Fibroblast of lung (primary cell): ENCODE measurements at regions not wholly inside any gene's neighbourhood (a gene's known extent, or its start where the extent isn't known, plus 50 kb on each side); places are given as distances from the start of the nearest gene placed in this dataset.

ENCODE experiments used
- DNase-seq, 2 donors: peaks; one replicate each; pipeline versions ENCODE4 v3.0.0 to v3.0.0-alpha.2; 2010; ENCODE audit warnings: low read depth in 2 of 2
- H2AFZ ChIP-seq: 2 replicates; pipeline ENCODE4 v1.5.1; 2012; ENCODE audit warnings: low read length, control low read depth, inconsistent platforms
- H3K27ac ChIP-seq: 2 replicates; pipeline ENCODE4 v1.5.1; 2011; ENCODE audit warnings: low read length, control low read depth; ENCODE audit not compliant: insufficient read depth
- H3K27me3 ChIP-seq: 2 replicates; pipeline ENCODE4 v1.5.1; 2011; ENCODE audit warnings: mild to moderate bottlenecking, low read length; ENCODE audit not compliant: control insufficient read depth, insufficient read depth
- H3K36me3 ChIP-seq: 2 replicates; pipeline ENCODE4 v1.5.1; 2011; ENCODE audit warnings: low read length; ENCODE audit not compliant: control insufficient read depth, insufficient read depth
- H3K4me1 ChIP-seq: 2 replicates; pipeline ENCODE4 v1.5.1; 2011; ENCODE audit warnings: low read length; ENCODE audit not compliant: control insufficient read depth, insufficient read depth; ENCODE audit errors: extremely low read depth
- H3K4me2 ChIP-seq: 2 replicates; pipeline ENCODE4 v1.5.1; 2011; ENCODE audit warnings: low read length, control low read depth; ENCODE audit not compliant: insufficient read depth; ENCODE audit errors: extremely low read depth
- H3K4me3 ChIP-seq, 4 experiments: fragments of 200-600 bp in 1 of 4; sonication (generic) in 1 of 4; replicated peaks in 1 of 4; 2 replicates each; pipeline ENCODE4 v1.5.1; 2011 to 2016; ENCODE audit warnings: low read length in 4 of 4, low read depth in 3 of 4, mild to moderate bottlenecking in 3 of 4, control low read depth in 2 of 4, inconsistent platforms in 1 of 4, mixed read lengths in 1 of 4; ENCODE audit not compliant: insufficient read depth in 1 of 4; ENCODE audit errors: control extremely low read depth in 1 of 4
- H3K79me2 ChIP-seq: 2 replicates; pipeline ENCODE4 v1.5.1; 2012; ENCODE audit warnings: mild to moderate bottlenecking, low read length, inconsistent platforms; ENCODE audit not compliant: control insufficient read depth, insufficient read depth
- H3K9ac ChIP-seq: 2 replicates; pipeline ENCODE4 v1.5.1; 2011; ENCODE audit warnings: mild to moderate bottlenecking, low read length, control low read depth; ENCODE audit not compliant: insufficient read depth
- H3K9me3 ChIP-seq: 2 replicates; pipeline ENCODE4 v1.5.1; 2012; ENCODE audit warnings: low read depth, low read length; ENCODE audit not compliant: control insufficient read depth, insufficient read depth
- H4K20me1 ChIP-seq: 2 replicates; pipeline ENCODE4 v1.5.1; 2011; ENCODE audit warnings: low read length; ENCODE audit not compliant: control insufficient read depth, insufficient read depth; ENCODE audit errors: extremely low read depth
- EZH2 ChIP-seq: IDR thresholded peaks from 2 replicates; pipeline ENCODE4 v1.5.1; 2012; ENCODE audit warnings: low read length, control low read depth, mild to moderate bottlenecking; ENCODE audit errors: missing control alignments
- TF ChIP-seq, protein P1 (sequence below), 2 donors: IDR thresholded peaks in 1 of 2; conservative IDR thresholded peaks in 1 of 2; 1 replicate in 1 of 2; 2 replicates in 1 of 2; pipeline ENCODE4 v1.5.1; 2011 to 2012; ENCODE audit warnings: low read length in 2 of 2, control low read depth in 1 of 2, inconsistent platforms in 1 of 2, low read depth in 1 of 2, mild to moderate bottlenecking in 1 of 2

DNA sequence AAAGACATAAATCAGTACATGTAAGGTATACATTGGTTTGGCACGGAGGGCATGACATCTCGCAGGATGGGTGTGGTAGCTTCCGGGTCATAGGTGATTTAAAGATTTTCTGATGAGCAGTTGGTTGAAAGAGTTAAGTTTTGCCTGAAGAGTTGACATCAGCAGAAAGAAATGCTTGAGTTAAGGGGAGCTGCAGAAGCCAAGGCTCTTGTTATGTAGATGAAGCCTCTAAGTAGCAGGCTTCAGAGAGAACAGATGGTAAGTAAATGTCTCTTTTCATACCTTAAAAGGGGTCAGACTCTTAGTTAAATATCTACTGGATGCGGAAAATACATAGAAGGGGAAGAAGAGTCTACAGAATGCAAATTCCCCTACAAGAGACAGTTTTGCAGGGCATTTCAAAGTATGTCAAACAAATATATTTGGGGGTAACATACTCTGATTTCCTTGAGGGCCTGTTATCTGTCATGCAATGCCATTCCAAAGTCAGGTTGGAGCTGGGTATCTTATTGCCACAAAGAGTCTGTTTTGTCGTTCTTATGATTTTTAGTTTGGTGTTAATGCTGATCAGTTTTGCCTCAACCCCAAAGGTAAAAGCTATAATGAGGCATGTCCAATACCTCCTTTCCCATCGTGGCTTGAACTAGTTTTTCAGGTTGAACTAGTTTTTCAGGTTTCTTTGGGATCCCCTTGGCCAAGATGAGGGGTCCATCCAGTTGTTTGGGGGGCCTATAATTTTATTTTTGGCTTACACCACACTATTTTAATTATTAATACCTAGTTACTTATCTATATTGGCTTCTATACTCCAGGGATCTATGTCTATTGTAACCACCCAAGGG is 67.0 kb downstream of the PTHLH start:
- Histone ChIP-seq H3K27me3 (no peaks in the 10 kb centered on the region), H3K79me2 (no peaks in the 10 kb centered on the region), H3K27ac (no peak overlapping the region), H3K9me3 (no peaks in the 10 kb centered on the region), H3K4me2 (no peak overlapping the region), H2AFZ (no peak overlapping the region), H3K4me3 (no peak overlapping the region), H3K9ac (no peak overlapping the region), H3K4me1 (no peaks in the 10 kb centered on the region), H4K20me1 (no peaks in the 10 kb centered on the region), H3K36me3 (no peaks in the 10 kb centered on the region)
- TF ChIP-seq EZH2 = no peak
- DNase-seq = no peak

DNA sequence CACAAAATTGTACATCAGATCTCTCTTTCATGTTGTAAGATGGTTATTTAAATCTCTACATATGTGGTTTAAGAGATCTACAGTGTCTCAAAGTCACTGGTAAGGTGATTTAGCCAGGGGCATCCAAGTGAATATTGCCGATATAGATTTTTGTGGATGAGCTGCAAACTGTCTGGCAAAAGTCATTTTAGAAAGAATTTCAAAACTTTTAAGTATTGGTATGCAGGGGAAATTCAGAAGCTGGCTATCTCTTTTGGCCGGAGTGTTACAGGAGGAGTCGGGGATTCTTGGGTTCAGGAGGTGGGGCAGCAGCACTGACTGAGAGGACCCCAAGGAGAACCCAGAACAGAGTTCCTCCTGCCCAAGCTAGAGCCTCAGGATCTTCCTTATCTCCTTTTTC is 69.9 kb downstream of the PTHLH start:
- Histone ChIP-seq H3K9me3 (no peaks in the 10 kb centered on the region), H3K79me2 (no peaks in the 10 kb centered on the region), H3K9ac (no peak overlapping the region), H3K27ac (no peak overlapping the region), H2AFZ (no peak overlapping the region), H3K36me3 (no peaks in the 10 kb centered on the region), H3K4me2 (no peak overlapping the region), H3K4me3 (no peak overlapping the region), H3K27me3 (no peaks in the 10 kb centered on the region), H4K20me1 (no peaks in the 10 kb centered on the region), H3K4me1 (peaks cover 6% of the 10 kb centered on the region)
- TF ChIP-seq, protein P1, sequence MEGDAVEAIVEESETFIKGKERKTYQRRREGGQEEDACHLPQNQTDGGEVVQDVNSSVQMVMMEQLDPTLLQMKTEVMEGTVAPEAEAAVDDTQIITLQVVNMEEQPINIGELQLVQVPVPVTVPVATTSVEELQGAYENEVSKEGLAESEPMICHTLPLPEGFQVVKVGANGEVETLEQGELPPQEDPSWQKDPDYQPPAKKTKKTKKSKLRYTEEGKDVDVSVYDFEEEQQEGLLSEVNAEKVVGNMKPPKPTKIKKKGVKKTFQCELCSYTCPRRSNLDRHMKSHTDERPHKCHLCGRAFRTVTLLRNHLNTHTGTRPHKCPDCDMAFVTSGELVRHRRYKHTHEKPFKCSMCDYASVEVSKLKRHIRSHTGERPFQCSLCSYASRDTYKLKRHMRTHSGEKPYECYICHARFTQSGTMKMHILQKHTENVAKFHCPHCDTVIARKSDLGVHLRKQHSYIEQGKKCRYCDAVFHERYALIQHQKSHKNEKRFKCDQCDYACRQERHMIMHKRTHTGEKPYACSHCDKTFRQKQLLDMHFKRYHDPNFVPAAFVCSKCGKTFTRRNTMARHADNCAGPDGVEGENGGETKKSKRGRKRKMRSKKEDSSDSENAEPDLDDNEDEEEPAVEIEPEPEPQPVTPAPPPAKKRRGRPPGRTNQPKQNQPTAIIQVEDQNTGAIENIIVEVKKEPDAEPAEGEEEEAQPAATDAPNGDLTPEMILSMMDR (conservative IDR thresholded peaks at IDR 0.05 in 1 of 2, IDR thresholded peaks at IDR 0.05 in 1 of 2; ENCODE audit: low read depth in 1 of 2, low read length in 2 of 2) = no peak
- no peak for TF ChIP-seq EZH2
- DNase-seq = no peak

DNA sequence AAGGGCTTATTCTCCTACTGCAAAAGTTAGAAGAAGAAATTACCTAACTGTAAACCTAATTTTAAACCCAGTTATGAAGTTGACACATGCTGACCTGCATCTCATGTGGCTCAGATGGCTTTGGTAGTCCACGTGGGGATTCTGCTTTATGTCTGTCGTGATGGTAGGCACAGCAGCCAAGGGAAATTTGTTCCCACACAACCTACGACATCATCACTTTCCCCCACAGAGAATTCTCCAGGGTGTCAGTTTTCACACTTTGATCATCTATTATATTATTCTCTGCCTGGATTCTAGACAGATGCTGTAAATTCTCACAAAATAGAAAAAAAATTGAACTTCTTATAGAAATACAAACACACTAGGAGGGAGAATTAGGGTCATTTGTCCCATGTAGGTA is 70.6 kb downstream of the PTHLH start:
- Histone ChIP-seq H4K20me1 (no peaks in the 10 kb centered on the region), H3K4me1 (peaks cover 6% of the 10 kb centered on the region), H3K9me3 (no peaks in the 10 kb centered on the region), H3K27ac (no peak overlapping the region), H3K27me3 (no peaks in the 10 kb centered on the region), H3K4me3 (no peak overlapping the region), H3K4me2 (no peak overlapping the region), H3K9ac (no peak overlapping the region), H3K79me2 (no peaks in the 10 kb centered on the region), H3K36me3 (no peaks in the 10 kb centered on the region), H2AFZ (no peak overlapping the region)
- TF ChIP-seq, protein P1 (conservative IDR thresholded peaks at IDR 0.05 in 1 of 2, IDR thresholded peaks at IDR 0.05 in 1 of 2; ENCODE audit: low read depth in 1 of 2, low read length in 2 of 2) = no peak
- TF ChIP-seq EZH2 = no peak
- peak in 1 of 2 donors; percentile 43 for DNase-seq
